Medulla oblongata (tissue), 1 donor: ENCODE measurements at regions not wholly inside any gene's neighbourhood (a gene's known extent, or its start where the extent isn't known, plus 50 kb on each side); places are given as distances from the start of the nearest gene placed in this dataset.
"Not testable (repeated sequence)": the region's sequence is repeated elsewhere in the genome, so short reads cannot be mapped to it uniquely, and the experiment has no call there.

Experiments used
- DNase-seq: peaks from one replicate; pipeline ENCODE4 v3.0.0-alpha.2; 2015; ENCODE audit errors: extremely low spot score

DNA sequence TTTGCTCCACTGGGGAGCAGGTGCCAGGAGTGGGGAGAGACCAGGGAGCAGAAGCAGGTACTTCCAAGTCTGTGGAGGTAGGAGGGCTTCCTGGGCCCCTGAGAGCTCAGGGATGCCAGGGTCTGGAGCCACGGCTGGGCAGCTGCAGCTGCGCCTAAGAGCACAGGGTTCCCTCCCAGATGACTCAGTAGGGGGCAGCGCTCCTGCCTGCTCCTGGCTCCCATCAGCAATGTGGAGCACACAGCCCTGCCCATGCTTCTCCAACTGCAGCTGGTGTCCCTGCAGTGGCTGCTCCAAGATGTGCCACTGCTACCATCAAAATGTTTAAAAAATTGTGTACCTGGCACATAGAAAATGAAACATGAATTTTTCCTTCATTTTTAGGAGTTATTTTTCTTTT, 1028.2 kb downstream of the PCDH7 start:
- no peak for DNase-seq

GRCh38 chr4:31750581-31750980, 1030.4 kb downstream of the PCDH7 start:
- DNase-seq: not testable (repeated sequence)

DNA sequence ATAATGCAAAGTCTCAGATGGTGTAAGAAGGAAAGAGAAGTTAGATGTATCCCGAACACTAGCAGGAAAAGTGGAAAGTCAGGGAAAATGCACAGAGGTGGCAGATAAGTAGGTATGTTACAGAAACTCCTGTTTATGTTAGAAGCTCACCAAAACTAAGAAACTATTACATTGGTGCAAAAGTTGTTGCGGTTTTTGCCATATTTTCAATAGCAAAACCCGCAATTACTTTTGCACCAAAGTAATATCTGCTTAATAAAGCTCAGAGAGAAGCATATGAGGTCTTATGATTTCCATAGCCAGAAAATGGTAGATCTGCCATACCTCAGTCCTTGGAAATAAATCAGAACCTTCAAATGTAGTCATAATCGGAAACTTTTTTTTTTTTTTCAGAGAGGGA, 1035.6 kb downstream of the PCDH7 start:
- no peak for DNase-seq

DNA sequence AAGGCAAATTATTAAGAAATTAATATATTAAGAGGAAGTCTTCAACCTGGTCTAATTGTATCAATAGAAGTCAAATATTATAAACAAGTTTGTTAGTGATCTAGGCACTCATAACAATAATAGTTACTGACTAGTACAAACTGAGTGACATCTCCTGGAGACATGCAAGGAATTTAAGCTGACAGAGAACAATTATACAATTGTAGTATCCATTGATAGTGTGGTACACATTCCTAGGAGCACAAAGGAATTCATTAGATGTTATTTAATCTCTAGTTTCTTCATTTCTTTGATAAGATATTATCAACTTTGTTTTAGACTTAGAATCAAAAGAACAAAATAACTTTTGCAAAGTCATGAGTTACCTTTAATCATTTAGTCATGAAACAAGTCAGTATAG, 1048.6 kb downstream of the PCDH7 start:
- DNase-seq: peak; percentile 4

DNA sequence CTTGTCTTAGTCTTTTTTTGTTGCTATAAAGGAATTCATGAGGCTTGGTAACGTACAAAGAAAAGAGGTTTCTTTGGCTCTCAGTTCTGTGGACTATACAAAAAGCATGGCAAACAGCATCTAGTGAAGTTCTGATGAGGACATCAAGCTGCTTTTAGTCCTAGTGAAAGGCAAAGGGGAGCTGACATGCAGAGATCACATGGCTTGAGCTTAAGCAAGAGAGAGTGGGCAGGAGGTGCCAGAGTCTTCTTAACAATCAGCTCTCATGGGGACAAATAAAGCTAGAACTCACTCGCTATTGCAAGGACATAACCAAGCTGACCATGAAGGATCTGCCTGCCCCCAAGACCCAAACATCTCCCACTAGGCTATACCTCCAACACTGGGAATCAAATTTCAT, 1063.1 kb downstream of the PCDH7 start:
- no peak for DNase-seq

GRCh38 chr4:31784558-31784957, 1064.4 kb downstream of the PCDH7 start:
- no peak for DNase-seq

- DNase-seq: no peak
These were observed 1067.5 kb downstream of the PCDH7 start for GRCh38 chr4:31787701-31788100.

DNA sequence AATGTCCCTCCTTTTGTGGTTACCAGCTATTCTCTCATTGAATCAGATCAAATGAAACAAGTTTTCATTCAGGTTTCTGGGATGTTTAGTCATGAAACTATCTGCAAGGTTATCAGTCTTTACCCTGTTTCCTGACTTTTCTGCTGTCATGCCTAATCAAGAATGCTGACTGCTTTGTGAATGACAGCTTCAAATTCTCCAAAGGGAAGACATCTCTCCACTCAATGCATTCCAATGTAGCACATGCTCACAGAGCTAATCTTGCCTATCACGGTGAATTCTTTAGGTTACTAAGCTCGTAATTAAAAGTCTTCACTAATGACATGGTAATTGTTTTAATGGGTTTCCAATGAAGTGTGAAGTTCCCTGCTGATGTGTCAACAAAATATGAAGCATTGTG, 1068.5 kb downstream of the PCDH7 start:
- DNase-seq: no peak

GRCh38 chr4:31791666-31792065, 1071.5 kb downstream of the PCDH7 start:
- no peak for DNase-seq

- no peak for DNase-seq
These were observed 1073.7 kb downstream of the PCDH7 start for GRCh38 chr4:31793907-31794306.

- not testable (repeated sequence) for DNase-seq
These were observed 1076.9 kb downstream of the PCDH7 start for GRCh38 chr4:31797052-31797451.

GRCh38 chr4:31803526-31804195, 1083.5 kb downstream of the PCDH7 start:
- DNase-seq: no peak

DNA sequence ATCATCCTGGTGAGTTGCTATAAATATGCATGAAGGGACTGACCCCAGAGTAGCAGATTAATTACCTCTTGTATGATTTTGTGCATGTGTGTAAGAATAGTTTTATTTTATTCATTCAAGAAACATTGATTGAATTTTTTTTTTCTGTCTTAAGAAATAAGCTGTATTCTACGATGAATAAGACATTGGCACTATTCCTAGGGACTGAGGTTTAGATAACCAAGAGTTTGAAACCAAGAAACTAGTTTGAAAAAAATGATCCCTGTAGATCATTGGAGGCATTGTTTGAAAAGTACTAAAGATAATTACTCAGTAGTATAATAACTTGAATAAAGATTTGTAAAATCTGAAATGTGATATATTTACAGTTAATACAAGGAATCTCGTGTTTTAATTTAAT, 1086.9 kb downstream of the PCDH7 start:
- DNase-seq: no peak

DNA sequence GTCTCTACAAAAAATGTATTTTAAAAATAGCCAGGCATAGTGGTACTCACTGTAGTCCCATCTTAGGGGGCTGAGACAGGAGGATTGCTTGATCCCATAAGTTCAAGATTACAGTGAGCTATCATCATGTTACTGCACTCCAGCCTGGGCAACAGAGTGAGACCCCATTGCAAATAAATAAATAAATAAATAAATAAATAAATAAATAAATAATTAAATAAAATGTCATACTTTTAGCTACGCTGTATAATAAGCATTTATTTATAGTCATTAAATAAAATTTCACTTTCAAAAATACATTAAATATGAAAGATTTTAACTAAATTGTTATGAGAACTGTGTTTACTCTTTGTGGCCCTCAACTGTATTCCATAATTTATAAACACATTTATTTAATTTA, 1124.2 kb downstream of the PCDH7 start:
- no peak for DNase-seq

DNA sequence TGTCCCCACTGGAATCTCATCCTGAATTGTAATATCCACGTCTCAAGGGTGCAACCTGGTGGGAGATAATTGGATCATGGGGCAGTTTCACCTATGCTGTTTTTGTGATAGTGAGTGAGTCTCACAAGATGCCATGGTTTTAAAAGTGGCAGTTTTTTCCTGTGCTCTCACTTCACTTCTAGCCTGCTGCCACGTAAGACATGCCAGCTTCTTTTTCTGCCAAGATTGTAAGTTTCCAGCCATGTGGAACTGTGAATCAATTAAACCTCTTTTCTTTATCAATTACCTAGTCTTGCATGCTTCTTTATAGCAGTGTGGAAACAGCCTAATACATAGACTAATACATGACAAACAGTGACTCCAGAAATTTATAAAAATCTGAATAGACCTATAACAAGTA, 1131.8 kb downstream of the PCDH7 start:
- DNase-seq: no peak

DNA sequence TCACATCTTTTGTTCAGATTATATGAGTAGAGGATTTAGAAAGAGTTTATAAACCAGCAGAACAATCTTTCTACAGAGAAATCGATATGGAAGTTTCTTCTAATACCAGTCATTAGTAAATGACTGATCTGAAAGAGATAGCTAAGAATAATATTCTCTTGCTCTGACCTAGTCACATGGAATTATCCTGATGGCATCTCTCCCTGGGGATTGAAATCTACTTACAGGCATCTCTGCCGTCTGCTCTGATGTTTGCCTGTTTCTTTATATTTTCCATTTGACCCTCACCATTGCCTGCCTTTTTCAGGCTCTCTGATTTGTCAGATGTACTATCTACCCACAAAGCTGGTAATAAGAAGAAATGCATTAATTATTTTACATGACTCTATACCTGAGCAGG, 1157.3 kb downstream of the PCDH7 start:
- DNase-seq: no peak

DNA sequence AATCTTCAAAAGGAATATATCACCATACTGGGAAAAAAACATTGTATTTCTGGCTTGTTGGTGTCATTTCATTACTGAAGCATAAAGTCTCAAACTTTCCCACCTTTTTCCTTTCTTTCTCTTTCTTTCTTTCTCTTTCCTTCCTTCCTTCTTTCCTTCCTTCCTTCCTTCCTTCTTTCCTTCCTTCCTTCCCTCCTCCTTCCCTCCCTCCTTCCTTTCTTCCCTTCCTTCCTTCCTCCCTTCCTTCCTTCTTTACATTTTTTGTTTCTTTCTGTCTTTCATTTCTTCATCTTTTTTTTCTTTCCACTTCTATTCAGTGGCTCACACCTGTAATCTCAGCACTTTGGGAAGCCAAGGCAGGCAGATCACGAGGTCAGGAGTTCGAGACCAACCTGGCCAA, 1160.7 kb downstream of the PCDH7 start:
- not testable (repeated sequence) for DNase-seq

DNA sequence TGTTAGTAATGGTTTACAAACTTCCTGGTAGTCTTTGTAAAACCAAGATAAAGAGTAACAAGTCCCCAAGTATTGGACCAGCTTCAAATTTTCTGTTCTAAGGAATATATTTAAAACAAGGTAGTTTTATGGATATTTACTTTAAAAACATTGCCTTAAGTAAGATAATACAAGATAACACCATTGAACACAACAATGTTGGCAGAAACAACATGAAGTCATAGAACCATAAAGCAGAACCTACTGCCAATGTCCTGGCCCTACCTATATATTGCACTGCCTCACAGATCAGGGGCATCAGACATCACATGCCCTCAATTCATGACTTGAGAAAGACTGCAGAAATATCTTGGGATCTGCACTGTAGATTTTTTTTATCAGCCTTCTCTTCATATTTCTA, 1176.2 kb downstream of the PCDH7 start:
- DNase-seq: no peak

- DNase-seq: no peak
These were observed 1185.2 kb downstream of the PCDH7 start for GRCh38 chr4:31905363-31905762.

DNA sequence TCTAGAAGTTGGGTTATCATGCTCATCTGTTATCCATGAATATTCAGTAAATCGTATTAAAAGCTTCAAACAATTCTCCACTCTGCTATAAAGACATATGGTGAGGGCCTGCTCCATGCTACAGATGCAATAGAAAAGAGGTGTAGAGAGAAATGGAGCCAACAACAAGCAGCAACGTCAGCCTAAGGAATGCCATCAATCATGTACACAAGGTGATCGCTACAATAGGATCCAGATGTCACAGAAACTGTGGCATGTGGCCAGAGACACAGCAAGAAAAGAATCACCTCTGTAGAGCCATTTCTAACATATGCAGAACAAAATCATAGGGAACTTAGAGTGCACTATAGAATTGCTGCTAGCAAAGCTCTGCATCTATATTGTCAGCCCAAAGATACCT, 1188.1 kb downstream of the PCDH7 start:
- no peak for DNase-seq

DNA sequence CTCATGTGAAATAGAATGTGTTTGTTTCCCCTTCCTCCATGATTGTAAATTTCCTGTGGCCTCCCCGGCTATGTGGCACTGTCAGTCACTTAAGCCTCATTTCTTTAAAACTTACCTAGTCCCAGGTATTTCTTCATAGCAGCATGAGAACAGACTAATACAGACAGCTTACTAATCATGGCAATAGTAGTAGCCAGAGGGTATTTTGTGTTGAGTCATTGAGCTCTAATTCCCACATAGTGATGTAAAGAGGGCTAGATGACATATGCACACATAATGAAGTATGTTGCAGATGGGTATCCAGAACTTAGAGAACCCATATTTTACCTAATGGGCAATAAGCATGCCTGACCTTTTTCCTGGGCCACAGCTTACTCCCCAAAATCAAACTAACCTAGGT, 1197.2 kb downstream of the PCDH7 start:
- DNase-seq: no peak

GRCh38 chr4:31918891-31919290, 1198.7 kb downstream of the PCDH7 start:
- no peak for DNase-seq

- DNase-seq: no peak
These were observed 1203.5 kb downstream of the PCDH7 start for GRCh38 chr4:31923634-31924033.

DNA sequence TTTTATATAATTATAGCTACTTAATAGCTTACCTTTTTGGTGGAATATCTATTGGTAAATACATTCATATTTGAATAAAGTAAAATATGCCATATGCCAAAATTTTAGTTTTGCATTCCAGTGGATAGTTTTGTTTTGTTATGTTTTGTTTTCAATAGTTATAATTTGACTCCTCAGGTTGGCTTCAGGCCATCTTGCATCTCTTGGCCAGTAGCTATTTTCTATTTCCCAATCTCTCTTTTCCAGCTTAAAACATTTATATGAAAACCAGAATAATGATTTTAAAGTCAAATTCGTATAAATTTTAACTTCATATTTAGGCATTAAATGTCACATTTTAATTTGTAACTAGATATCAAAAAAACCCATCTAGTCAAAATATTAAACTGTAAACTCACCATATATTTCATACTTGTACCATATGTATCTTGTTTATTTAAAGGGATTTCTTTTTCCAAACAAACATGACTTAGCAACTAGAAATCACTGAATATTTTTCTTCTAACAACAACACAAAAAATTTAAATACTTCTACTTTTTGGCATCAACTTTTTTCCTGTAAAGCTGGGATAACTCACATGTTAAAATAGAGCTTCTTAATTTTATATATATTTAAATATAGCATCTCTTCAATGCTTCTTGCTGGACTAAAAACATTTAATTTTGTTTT, 1209.6 kb downstream of the PCDH7 start:
- DNase-seq: no peak
